ENCODE measurements at regions not wholly inside any gene's neighbourhood (a gene's known extent, or its start where the extent isn't known, plus 50 kb on each side); places are given as distances from the start of the nearest gene placed in this dataset.

- TF ChIP-seq CTCF (conservative IDR thresholded peaks at IDR 0.05; ENCODE audit: low read depth in 2 of 2), result no peak
- TF ChIP-seq POLR2AphosphoS5 (IDR thresholded peaks at IDR 0.05; ENCODE audit: low read depth), result no peak
- no peak for TF ChIP-seq EZH2phosphoT487 (IDR thresholded peaks at IDR 0.05; ENCODE audit: unreplicated experiment)
- no peak for TF ChIP-seq EZH2 (IDR thresholded peaks at IDR 0.05; ENCODE audit: low read depth, unreplicated experiment)
- TF ChIP-seq ZNF331 (CRISPR knock-in tag; IDR thresholded peaks at IDR 0.05; ENCODE audit: low read depth), result no peak
- TF ChIP-seq JUNB (IDR thresholded peaks at IDR 0.05; ENCODE audit: unreplicated experiment), result no peak
- TF ChIP-seq REST (IDR thresholded peaks at IDR 0.05; ENCODE audit: unreplicated experiment), result no peak
- TF ChIP-seq CREB1 (CRISPR knock-in tag; IDR thresholded peaks at IDR 0.05; ENCODE audit: low read depth), result no peak
- no peak for TF ChIP-seq ETS1 (IDR thresholded peaks at IDR 0.05)
These were observed 231.8 kb downstream of the WDR11 start for GRCh38 chr10:121082984-121083383.

All from GM23338 (cell line).